ENCODE measurements at regions not wholly inside any gene's neighbourhood (a gene's known extent, or its start where the extent isn't known, plus 50 kb on each side); places are given as distances from the start of the nearest gene placed in this dataset.

DNA sequence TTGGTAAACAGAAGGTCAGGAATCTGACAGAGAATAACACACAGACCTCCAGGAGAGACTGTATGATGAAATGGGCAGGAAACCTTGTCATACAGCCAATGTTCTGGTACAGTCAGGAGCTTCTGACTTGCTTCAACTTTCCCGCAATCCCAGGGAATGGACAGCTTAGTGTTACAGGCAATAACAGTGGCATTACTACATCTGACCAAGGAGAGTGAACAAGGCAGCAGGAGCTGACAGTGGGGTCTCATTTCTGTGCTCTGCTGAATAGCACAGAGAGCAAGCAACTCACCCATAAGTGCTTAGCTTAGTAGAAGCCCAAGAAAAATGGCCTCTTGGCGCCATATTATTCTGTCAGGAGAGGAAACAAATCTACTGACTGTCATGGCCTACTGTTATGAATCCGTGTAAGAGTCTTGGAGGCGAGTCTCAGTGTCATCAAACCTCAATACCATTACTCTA is 186.2 kb upstream of the MTPN start:
- TF ChIP-seq, protein P1, sequence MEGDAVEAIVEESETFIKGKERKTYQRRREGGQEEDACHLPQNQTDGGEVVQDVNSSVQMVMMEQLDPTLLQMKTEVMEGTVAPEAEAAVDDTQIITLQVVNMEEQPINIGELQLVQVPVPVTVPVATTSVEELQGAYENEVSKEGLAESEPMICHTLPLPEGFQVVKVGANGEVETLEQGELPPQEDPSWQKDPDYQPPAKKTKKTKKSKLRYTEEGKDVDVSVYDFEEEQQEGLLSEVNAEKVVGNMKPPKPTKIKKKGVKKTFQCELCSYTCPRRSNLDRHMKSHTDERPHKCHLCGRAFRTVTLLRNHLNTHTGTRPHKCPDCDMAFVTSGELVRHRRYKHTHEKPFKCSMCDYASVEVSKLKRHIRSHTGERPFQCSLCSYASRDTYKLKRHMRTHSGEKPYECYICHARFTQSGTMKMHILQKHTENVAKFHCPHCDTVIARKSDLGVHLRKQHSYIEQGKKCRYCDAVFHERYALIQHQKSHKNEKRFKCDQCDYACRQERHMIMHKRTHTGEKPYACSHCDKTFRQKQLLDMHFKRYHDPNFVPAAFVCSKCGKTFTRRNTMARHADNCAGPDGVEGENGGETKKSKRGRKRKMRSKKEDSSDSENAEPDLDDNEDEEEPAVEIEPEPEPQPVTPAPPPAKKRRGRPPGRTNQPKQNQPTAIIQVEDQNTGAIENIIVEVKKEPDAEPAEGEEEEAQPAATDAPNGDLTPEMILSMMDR (IDR thresholded peaks at IDR 0.05), result no peak
- TF ChIP-seq POLR2A (IDR thresholded peaks at IDR 0.05), result no peak
